ENCODE measurements at regions not wholly inside any gene's neighbourhood (a gene's known extent, or its start where the extent isn't known, plus 50 kb on each side); places are given as distances from the start of the nearest gene placed in this dataset.
"Not testable (repeated sequence)": the region's sequence is repeated elsewhere in the genome, so short reads cannot be mapped to it uniquely, and the experiment has no call there.

GRCh38 chr1:239951511-239952140 lies 140.1 kb upstream of the FMN2 start:
- DNase-seq: peak; percentile 72

- DNase-seq: no peak
These were observed 139.1 kb upstream of the FMN2 start for GRCh38 chr1:239952348-239953308.

GRCh38 chr1:239954836-239955235 lies 136.8 kb upstream of the FMN2 start:
- no peak for DNase-seq

DNA sequence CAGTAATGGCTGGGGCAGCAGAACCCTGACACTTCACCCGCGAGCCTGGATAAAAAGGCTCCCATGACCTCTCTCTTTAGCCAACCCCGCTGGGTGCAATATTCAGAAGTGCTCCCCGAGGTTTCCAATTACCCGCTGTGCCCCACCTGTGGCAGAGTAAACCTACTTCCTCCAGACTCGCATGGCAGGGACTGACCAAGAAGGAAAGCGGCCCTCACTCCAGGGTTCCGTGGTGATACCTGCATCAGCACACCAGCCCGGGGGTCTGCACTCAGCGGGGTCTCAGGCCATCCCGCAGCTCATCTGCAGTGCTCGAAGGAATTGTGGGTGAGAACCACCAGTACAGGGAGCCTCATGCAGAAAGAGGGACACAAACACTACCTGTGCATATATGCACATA lies 136.3 kb upstream of the FMN2 start:
- DNase-seq: no peak

DNA sequence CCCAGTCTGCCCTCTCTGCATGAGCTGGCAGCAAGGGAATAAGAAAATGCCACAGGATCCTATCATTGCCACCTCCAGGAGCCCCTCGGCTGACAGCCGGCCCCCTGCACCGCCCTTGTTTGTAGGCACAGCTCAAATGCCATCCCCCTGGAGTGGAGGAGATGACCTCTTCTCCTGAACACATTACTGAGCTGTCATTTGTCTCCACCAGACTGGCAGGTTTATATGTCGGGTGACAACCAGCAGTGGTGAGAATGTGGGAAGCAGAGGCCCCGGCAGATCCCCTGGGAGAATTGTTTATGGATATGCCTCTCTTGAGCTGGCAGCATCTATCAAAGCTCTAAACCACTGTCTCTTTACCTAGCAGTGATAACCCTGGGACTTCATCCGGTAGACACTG lies 135.4 kb upstream of the FMN2 start:
- DNase-seq: no peak

DNA sequence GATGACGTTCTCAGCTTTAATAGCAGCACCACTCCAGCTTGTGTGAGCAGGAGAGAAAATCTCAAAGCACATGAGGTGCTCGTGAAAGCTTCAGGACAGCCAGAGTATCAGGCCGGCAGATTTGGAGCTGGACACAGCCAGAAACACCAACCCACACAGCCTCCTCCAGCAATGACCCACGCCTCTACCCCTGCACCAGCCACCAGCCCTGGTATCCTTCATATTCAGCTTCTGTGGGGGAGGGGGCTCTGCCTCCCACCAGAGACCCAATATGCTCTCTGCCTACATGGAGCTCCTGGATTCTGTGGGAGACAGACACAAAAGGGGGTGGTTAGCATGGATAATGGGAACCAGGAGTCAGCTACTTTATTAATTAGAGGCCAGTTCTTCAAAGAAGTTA lies 133.6 kb upstream of the FMN2 start:
- DNase-seq: no peak

- DNase-seq: no peak
These were observed 131.3 kb upstream of the FMN2 start for GRCh38 chr1:239960366-239960765.

GRCh38 chr1:239963856-239964255 lies 127.8 kb upstream of the FMN2 start:
- no peak for DNase-seq

- peak; percentile 55 for DNase-seq
These were observed 115.3 kb upstream of the FMN2 start for GRCh38 chr1:239976130-239976968.

- DNase-seq: no peak
These were observed 114.3 kb upstream of the FMN2 start for GRCh38 chr1:239977416-239977815.

GRCh38 chr1:239979456-239979855 lies 112.2 kb upstream of the FMN2 start:
- DNase-seq: no peak

- DNase-seq: no peak
These were observed 108.9 kb upstream of the FMN2 start for GRCh38 chr1:239982762-239983161.

DNA sequence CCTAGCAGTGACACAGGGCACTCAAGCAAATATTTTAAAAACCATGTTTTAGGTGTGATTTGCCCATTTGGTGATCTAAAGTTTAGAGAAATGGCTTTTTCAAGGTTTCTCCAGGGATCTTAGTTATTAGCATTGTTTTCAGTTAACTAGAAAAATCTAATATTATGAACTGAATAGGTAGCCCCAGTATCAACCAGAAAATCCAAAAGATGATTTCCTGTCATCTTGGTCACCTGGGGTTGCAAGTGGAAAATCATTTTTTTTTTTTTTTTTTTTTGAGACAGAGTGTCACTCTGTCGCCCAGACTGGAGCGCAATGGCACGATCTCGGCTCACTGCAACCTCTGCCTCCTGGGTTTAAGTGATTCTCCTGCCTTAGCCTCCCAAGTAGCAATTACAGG lies 106.6 kb upstream of the FMN2 start:
- no peak for DNase-seq

DNA sequence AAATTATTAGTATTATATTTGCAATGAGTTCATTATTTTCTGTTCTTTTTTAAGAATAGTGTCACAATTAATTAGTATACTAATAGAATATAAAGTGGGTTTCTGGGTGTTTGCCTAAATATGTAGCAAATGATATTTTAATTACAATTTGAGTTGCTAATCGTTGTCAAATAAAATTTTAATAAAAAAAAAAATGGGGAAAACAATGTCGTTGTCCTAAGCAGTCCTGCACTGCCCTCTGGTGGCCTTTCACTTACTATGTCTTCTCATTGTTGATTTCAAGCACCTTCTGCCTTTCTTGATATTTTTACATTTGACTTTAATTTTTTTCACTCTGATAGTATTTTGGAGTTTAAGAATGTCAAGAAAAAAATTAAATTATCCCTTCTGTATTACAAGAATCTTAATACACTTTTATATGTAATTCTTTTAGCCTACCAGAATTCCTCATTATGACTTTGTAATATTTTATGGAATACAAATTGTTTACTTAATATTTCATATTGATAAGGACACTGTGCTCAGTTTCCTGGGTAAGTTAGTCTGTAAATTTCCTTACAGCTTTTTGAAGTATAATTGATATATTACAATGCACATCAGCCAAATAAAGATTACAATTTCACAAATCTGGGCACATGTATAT lies 104.5 kb upstream of the FMN2 start:
- DNase-seq: peak; percentile 63

GRCh38 chr1:239989990-239990389 lies 101.7 kb upstream of the FMN2 start:
- DNase-seq: no peak

DNA sequence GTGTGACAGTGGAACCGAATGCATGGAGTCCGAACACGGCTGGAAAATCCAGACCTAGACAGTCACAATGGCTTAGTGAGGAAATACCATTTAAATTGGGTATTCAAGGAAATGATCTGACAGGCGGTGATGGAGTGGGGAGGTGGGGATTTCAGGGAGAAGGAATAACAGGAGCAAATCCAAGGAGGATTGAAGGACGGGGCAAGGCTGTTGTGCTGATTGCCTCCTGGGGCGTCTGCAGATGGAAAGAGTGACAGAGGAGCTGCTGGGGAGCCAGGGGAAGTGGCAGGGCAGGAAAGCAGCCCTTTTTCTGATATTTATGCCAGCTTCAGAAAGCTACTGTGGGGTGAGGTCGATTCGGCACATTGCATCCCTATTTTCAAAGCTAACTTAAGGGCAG lies 99.1 kb upstream of the FMN2 start:
- DNase-seq: not testable (repeated sequence)

DNA sequence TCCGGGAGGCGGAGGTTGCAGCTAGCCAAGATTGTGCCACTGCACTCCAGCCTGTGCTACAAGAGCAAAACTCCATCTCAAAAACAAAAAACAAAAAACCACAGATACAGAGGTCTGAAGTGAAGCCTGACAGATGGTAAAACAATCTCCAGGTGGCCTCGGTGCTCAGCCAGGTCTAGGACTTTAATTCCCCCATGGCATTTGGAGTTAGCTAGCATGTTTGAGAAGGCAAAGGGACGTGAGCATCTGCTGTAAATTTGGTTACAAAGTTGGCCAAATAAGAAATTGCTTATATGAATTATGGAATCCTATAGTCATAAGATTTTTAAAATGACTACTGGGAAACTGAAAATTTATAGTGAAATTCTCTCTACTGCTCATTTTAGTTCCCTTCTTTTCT lies 98.3 kb upstream of the FMN2 start:
- no peak for DNase-seq

GRCh38 chr1:239995281-239995680 lies 96.4 kb upstream of the FMN2 start:
- DNase-seq: no peak

GRCh38 chr1:239997160-239997514 lies 94.5 kb upstream of the FMN2 start:
- no peak for DNase-seq

GRCh38 chr1:239997515-239998311 lies 94.0 kb upstream of the FMN2 start:
- DNase-seq: peak; percentile 21

DNA sequence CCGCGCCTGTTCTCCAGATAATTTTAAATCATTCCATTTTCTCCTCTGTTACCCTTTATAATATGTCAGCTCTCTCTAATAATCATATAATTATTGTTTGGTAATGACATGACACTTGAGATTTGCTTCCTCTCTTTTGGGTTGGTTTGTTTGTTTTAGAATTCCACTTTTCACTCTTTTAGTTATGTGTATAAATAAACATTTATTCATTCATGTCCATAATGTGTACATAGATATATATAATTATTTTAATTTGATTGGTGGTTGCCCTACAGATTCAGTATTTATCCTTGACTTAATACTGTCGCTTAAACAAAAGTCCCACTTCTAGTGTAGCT lies 93.4 kb upstream of the FMN2 start:
- no peak for DNase-seq

DNA sequence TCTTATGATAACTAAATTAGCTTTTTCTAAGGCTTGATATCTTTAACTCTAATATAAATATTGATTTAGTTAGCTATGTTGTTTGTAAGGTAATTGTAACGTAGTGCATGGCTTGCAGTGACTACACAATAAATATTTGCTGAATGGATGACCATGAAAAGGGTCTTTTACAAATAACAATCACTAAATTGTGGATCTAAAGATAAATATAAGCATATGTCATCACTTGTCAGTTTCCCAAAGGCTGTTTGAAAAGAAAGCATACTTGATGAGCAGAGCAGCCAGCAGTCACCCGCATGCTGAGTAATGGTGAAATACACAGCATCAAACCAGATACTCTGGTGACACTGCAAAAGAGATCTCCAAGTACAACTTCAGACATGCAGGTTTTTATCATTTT lies 92.5 kb upstream of the FMN2 start:
- DNase-seq: no peak
